BJ (cell line): ENCODE measurements at regions not wholly inside any gene's neighbourhood (a gene's known extent, or its start where the extent isn't known, plus 50 kb on each side); places are given as distances from the start of the nearest gene placed in this dataset.

Experiments used
- CTCF ChIA-PET: fragments of 350-600 bp; formaldehyde crosslinking; extraction: SDS; loops from one replicate; lab custom pipeline; 2021; ENCODE audit warnings: antibody characterized with exemption, inconsistent platforms; lab: Yijun Ruan, JAX
- POLR2A ChIA-PET: fragments of 300-600 bp; sonication (Branson Sonifier 250); formaldehyde crosslinking; extraction: SDS; loops from one replicate; lab custom pipeline; 2021; ENCODE audit warnings: antibody characterized with exemption; lab: Charles Lee
- DNase-seq: peaks from one replicate; pipeline ENCODE4 v3.0.0-alpha.2; 2011; ENCODE audit warnings: low read depth
- H3K27me3 ChIP-seq: 2 replicates; pipeline ENCODE4 v1.6.0; 2011; ENCODE audit warnings: low read length; ENCODE audit not compliant: control insufficient read depth, insufficient read depth
- H3K36me3 ChIP-seq: 2 replicates; pipeline ENCODE4 v1.5.1; 2011; ENCODE audit warnings: low read length; ENCODE audit not compliant: control insufficient read depth, insufficient read depth
- H3K4me3 ChIP-seq: 2 replicates; pipeline ENCODE4 v1.5.1; 2011; ENCODE audit warnings: low read depth, mild to moderate bottlenecking, control low read depth, low read length
- CTCF ChIP-seq: IDR thresholded peaks from 2 replicates; pipeline ENCODE4 v1.5.1; 2011; ENCODE audit warnings: low read depth, mild to moderate bottlenecking, control low read depth, inconsistent platforms, low read length, moderate library complexity; ENCODE audit not compliant: insufficient read depth

GRCh38 chr2:133680343-133681049 lies 112.2 kb upstream of the NCKAP5 start:
- Histone ChIP-seq H3K36me3 (no peaks in the 10 kb centered on the region), H3K4me3 (no peak overlapping the region), H3K27me3 (no peaks in the 10 kb centered on the region)
- POLR2A ChIA-PET: no interaction called here
- no peak for DNase-seq
- TF ChIP-seq CTCF: no peak
- CTCF ChIA-PET: interaction anchor here (1.1 to 1.8 kb wide), 2 partner anchors 20 to 99 kb away, joined by 3 to 4 read pairs; no protein-coding TSS in a partner anchor

- ChIA-PET POLR2A (no interaction called here), CTCF (no interaction called here)
- TF ChIP-seq CTCF: no peak
- Histone ChIP-seq H3K4me3 (no peak overlapping the region), H3K27me3 (peaks cover 5% of the 10 kb centered on the region; the same call in 1 of the 2 replicates), H3K36me3 (no peaks in the 10 kb centered on the region)
- no peak for DNase-seq
Measured at GRCh38 chr2:133682347-133682746, 114.1 kb upstream of the NCKAP5 start.

GRCh38 chr2:133682906-133683305 lies 114.6 kb upstream of the NCKAP5 start:
- ChIA-PET POLR2A (no interaction called here), CTCF (no interaction called here)
- no peak for DNase-seq
- no peaks in the 10 kb centered on the region for H3K36me3 ChIP-seq
- H3K27me3 ChIP-seq: peaks cover 8% of the 10 kb centered on the region
- no peak for TF ChIP-seq CTCF
- no peak overlapping the region for H3K4me3 ChIP-seq

- ChIA-PET POLR2A (no interaction called here), CTCF (interaction anchor here (1.7 kb wide), 1 partner anchor 94 kb away, joined by 4 read pairs; no protein-coding TSS in a partner anchor)
- no peaks in the 10 kb centered on the region for H3K36me3 ChIP-seq
- TF ChIP-seq CTCF: no peak
- DNase-seq: no peak
- peaks cover 11% of the 10 kb centered on the region for H3K27me3 ChIP-seq
- H3K4me3 ChIP-seq: no peak overlapping the region
Measured at GRCh38 chr2:133685636-133686215, 117.5 kb upstream of the NCKAP5 start.

GRCh38 chr2:133690780-133691179 lies 122.5 kb upstream of the NCKAP5 start:
- CTCF ChIA-PET: interaction anchor here (0.8 to 1.3 kb wide), 4 partner anchors 11 to 91 kb away, joined by 3 to 5 read pairs (median 4); no protein-coding TSS in a partner anchor
- POLR2A ChIA-PET: no interaction called here
- TF ChIP-seq CTCF: no peak
- no peaks in the 10 kb centered on the region for H3K36me3 ChIP-seq
- peaks cover 11% of the 10 kb centered on the region for H3K27me3 ChIP-seq
- no peak for DNase-seq
- H3K4me3 ChIP-seq: no peak overlapping the region
